AG04450 (cell line): ENCODE measurements at regions not wholly inside any gene's neighbourhood (a gene's known extent, or its start where the extent isn't known, plus 50 kb on each side); places are given as distances from the start of the nearest gene placed in this dataset.
"Not testable (repeated sequence)": the region's sequence is repeated elsewhere in the genome, so short reads cannot be mapped to it uniquely, and the experiment has no call there.

Experiments
- CTCF ChIA-PET: fragments of 300-600, 350-600 bp; formaldehyde crosslinking; extraction: SDS; loops from one replicate; lab custom pipeline; 2022; ENCODE audit warnings: antibody characterized with exemption, inconsistent platforms; lab: Charles Lee
- POLR2A ChIA-PET: fragments of 350-600 bp; formaldehyde crosslinking; extraction: SDS; loops from one replicate; lab custom pipeline; 2021; ENCODE audit warnings: antibody characterized with exemption, inconsistent platforms; lab: Yijun Ruan, JAX
- DNase-seq: peaks from one replicate; pipeline ENCODE4 v3.0.0-alpha.2; 2011; ENCODE audit warnings: low read depth, low spot score
- H3K27ac ChIP-seq: one replicate; pipeline ENCODE4 v1.5.1; 2012; ENCODE audit warnings: low read depth, low read length, control low read depth
- H3K27me3 ChIP-seq: one replicate; pipeline ENCODE4 v1.6.0; 2012; ENCODE audit warnings: low read length; ENCODE audit not compliant: control insufficient read depth, insufficient read depth
- H3K4me3 ChIP-seq: 2 replicates; pipeline ENCODE4 v1.5.1; 2011; ENCODE audit warnings: mild to moderate bottlenecking, low read depth, low read length, control low read depth
- H3K9me3 ChIP-seq: 2 replicates; pipeline ENCODE4 v1.5.1; 2012; ENCODE audit warnings: low read length; ENCODE audit not compliant: control insufficient read depth, insufficient read depth
- CTCF ChIP-seq: IDR thresholded peaks from 2 replicates; pipeline ENCODE4 v1.5.1; 2011; ENCODE audit warnings: low read depth, low read length, control low read depth, inconsistent platforms

DNA sequence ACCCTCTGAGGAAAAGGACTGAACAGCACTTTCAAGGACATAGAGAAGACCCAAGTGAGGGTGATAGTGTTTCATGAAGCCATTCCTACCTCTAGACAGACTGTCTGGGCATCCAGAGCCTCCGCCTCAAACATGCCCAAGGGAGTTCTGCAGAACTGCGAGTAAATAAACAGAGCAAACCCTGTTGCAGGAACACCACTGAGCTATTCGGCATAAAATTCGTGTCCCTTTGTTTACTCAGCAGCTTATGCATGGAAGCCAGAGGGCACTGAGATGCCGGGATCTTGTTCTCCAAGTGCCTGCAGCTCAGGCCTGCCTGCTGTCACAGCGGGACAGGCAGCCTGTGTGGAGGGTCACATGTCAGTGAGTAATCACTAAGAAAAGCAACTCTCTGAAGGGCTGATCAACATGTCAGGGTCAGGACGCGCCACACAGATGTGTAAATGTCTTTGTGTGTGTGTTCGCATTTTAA lies 164.9 kb upstream of the HEY2 start:
- CTCF ChIA-PET, result no interaction called here
- Histone ChIP-seq H3K9me3 (no peaks in the 10 kb centered on the region), H3K27me3 (no peaks in the 10 kb centered on the region), H3K27ac (no peak overlapping the region), H3K4me3 (no peak overlapping the region)
- POLR2A ChIA-PET, result no interaction called here
- DNase-seq, result no peak
- no peak for TF ChIP-seq CTCF

GRCh38 chr6:125585470-125585869 lies 164.0 kb upstream of the HEY2 start:
- ChIA-PET CTCF (no interaction called here), POLR2A (no interaction called here)
- Histone ChIP-seq H3K4me3 (no peak overlapping the region), H3K9me3 (no peaks in the 10 kb centered on the region), H3K27me3 (no peaks in the 10 kb centered on the region), H3K27ac (no peak overlapping the region)
- TF ChIP-seq CTCF, result no peak
- DNase-seq, result no peak

GRCh38 chr6:125586074-125586473 lies 163.4 kb upstream of the HEY2 start:
- Histone ChIP-seq H3K4me3 (no peak overlapping the region), H3K27me3 (no peaks in the 10 kb centered on the region), H3K9me3 (no peaks in the 10 kb centered on the region), H3K27ac (no peak overlapping the region)
- DNase-seq, result no peak
- TF ChIP-seq CTCF, result no peak
- ChIA-PET POLR2A (no interaction called here), CTCF (no interaction called here)

DNA sequence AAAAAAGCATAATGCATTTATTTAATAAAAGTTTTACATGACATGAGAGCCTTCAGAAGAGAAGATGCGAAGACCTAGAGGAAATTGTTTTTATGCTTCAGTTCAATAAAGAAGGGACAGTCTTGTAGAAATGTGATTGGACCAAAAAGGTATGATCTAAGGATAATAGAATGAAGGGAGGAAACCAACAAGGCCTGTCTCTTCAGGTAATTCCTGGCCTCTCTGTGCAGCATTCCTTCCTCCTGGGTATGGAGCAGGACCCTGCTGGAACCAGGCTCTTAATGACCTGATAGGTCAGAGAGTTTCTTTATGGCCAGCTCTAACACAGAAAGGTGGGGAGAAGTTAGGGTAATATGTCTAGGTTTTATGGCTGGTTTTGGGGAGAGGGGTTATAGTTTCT lies 162.8 kb upstream of the HEY2 start:
- CTCF ChIA-PET, result no interaction called here
- TF ChIP-seq CTCF, result no peak
- no peak overlapping the region for H3K27ac ChIP-seq

DNA sequence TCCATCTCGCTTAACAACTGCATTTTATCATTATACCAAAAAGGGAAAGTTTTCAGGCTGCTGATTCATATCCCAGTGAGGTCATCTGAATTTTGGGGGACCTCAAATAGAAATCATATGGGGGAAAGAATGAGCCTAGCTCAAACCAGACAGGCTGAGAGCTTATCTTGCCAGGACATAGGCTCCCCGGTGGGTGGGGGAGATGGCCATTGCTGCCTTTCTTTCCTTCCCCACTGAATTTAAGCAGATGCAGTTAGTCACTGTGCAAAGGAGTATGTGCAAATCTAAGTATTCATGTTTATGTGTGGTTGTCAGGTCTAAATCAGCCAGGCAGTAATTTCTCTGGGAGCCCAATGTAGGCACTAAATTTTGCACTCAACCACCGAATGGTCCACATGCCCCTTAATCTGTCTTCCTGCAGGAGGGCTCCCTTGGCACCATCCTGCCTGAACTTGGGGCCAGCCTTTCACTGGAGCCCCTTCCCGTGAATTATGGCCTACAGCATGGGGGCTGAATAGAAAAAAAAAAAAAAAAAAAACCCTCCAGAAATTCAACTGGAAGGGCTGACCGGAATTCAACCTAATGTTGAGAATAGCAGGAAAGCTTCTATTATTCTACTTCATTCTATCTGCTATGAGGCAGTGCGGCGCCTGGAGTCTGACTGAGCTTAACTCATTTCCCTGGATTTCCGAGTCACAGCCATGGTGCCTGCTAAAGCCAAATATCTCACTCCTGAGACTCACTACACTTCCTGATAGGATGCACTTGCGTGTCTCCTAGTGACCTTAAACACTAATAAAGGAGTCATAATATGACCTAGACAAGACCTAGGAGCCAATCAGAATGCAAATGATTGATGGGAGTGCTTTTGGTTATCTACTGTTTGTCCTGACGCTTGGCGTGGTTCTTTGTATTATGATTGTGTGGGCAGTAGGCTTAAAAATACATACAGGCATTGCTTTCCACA lies 161.5 kb upstream of the HEY2 start:
- H3K4me3 ChIP-seq, result no peak overlapping the region
- ChIA-PET POLR2A (no interaction called here), CTCF (no interaction called here)
- no peak for TF ChIP-seq CTCF
- no peak for DNase-seq
- no peak overlapping the region for H3K27ac ChIP-seq
- H3K27me3 ChIP-seq, result no peaks in the 10 kb centered on the region
- no peaks in the 10 kb centered on the region for H3K9me3 ChIP-seq

More for the DNA sequence above, 162.8 kb upstream of the HEY2 start:
- DNase-seq, result no peak
- H3K27me3 ChIP-seq, result no peaks in the 10 kb centered on the region
- H3K4me3 ChIP-seq, result no peak overlapping the region
- no peaks in the 10 kb centered on the region for H3K9me3 ChIP-seq
- POLR2A ChIA-PET, result no interaction called here

DNA sequence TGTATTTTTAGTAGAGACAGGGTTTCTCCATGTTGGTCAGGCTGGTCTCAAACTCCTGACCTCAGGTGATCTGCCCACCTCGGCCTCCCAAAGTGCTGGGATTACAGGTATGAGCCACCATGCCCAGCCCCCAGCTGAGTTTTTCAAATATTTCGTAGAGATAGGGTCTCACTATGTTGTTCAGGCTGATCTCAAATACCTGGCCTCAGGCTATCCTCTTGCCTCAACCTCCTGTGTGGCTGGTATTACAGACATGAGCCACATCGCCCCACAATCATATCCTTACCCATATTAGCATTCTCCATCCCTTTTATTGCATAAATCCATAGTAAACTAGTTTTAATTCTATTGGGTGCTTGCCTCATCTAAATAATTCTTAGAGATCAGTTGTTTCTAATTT lies 157.6 kb upstream of the HEY2 start:
- H3K27ac ChIP-seq, H3K27me3 ChIP-seq, H3K4me3 ChIP-seq, DNase-seq, H3K9me3 ChIP-seq, CTCF ChIA-PET, POLR2A ChIA-PET: not testable (repeated sequence)
